GM18907 (cell line): ENCODE measurements at regions not wholly inside any gene's neighbourhood (a gene's known extent, or its start where the extent isn't known, plus 50 kb on each side); places are given as distances from the start of the nearest gene placed in this dataset.

ENCODE experiments used
- ATAC-seq: cut with Tn5 transposase; IDR thresholded peaks from one replicate; pipeline ENCODE4 v1.9.1; 2021; ENCODE audit warnings: mild to moderate bottlenecking, moderate library complexity; ENCODE audit not compliant: unreplicated experiment

DNA sequence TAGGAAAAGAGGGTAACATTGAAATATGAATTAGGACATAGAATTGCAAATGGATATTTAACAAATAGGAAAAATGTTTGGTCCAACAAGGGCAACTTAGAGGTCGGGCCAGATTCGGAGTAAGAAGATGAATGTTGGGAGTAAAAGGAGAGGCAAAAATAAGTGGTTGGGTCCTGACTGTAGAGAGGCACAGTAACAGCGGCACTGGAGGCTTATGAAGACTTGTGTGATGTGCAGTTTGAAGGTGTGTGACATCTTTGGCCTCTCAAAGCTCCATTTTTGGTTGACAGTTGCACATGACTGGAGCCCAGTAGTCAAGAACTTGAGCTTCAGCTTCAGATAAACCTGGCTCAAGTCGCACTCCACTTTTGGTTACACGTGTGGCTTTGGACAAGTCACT lies 109.9 kb upstream of the PAXBP1 start:
- no peak for ATAC-seq

GRCh38 chr21:32884062-32884461 lies 112.5 kb upstream of the PAXBP1 start:
- ATAC-seq, result no peak

- ATAC-seq, result no peak
Measured at GRCh38 chr21:32886339-32886738, 114.8 kb upstream of the PAXBP1 start.

GRCh38 chr21:32887026-32887425 lies 115.5 kb upstream of the PAXBP1 start:
- ATAC-seq, result no peak

DNA sequence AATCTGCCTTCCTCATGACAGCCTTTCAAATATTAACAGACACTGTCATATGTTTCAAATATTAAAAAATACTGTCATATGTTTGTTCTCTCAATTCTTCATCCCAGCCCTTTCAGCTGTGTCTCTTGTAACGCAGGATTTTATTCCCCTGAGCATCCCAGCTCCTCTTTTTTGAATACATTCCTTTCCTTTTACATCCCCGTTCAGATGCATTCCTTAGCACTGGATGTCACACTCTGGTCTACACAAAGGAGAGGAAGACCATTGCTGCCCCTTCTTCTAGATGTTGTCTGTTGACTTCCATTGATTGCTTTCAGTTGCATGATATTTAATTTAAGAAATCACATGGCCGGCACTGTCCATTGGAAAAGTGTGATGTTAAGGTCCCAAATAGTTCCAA lies 117.4 kb upstream of the PAXBP1 start:
- no peak for ATAC-seq

GRCh38 chr21:32889596-32889995 lies 118.0 kb upstream of the PAXBP1 start:
- ATAC-seq, result no peak

- no peak for ATAC-seq
Measured at GRCh38 chr21:32894321-32894720, 122.8 kb upstream of the PAXBP1 start.

DNA sequence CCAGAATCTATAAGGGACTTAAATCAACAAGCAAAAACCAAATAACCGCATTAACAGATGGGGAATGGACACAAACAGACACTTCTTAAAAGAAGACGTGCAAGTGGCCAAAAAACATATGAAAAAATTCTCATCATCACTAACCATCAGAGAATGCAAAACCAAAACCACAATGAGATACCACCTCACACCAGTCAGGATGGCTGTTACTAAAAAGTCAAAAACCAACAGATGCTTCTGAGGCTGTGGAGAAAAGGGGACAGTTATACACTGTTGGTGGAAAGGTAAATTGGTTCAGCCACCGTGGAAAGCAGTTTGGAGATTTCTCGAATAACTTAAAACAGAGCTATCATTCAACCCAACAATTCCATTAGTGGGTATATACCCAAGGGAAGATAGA lies 124.9 kb upstream of the OLIG2 start:
- ATAC-seq, result no peak

DNA sequence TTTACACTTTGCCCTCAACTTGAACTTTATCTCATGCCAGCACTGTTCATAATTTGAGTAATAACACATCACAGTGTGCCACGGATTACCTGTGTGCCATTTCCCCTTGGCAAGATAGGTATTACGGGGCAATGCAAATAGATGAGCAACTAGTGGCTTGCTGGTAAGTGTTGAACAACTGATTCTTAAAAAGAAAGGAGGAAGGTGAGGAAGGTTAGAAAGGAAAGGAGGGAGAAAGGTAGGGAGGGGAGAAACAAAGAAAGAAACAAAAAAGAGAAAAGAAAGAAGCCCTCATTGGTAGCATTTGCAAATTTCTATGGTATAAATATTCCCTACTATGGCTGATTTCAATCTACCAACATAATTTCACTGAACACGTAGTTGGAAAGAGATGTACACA lies 118.2 kb upstream of the OLIG2 start:
- no peak for ATAC-seq

GRCh38 chr21:32908534-32908933 lies 117.2 kb upstream of the OLIG2 start:
- ATAC-seq, result no peak

GRCh38 chr21:32909393-32909792 lies 116.3 kb upstream of the OLIG2 start:
- no peak for ATAC-seq

- no peak for ATAC-seq
Measured at GRCh38 chr21:32914424-32915039, 111.2 kb upstream of the OLIG2 start.

GRCh38 chr21:32915099-32915498 lies 110.6 kb upstream of the OLIG2 start:
- ATAC-seq, result no peak

GRCh38 chr21:32916088-32916487 lies 109.6 kb upstream of the OLIG2 start:
- ATAC-seq, result no peak

- ATAC-seq, result no peak
Measured at GRCh38 chr21:32916522-32917099, 109.1 kb upstream of the OLIG2 start.

DNA sequence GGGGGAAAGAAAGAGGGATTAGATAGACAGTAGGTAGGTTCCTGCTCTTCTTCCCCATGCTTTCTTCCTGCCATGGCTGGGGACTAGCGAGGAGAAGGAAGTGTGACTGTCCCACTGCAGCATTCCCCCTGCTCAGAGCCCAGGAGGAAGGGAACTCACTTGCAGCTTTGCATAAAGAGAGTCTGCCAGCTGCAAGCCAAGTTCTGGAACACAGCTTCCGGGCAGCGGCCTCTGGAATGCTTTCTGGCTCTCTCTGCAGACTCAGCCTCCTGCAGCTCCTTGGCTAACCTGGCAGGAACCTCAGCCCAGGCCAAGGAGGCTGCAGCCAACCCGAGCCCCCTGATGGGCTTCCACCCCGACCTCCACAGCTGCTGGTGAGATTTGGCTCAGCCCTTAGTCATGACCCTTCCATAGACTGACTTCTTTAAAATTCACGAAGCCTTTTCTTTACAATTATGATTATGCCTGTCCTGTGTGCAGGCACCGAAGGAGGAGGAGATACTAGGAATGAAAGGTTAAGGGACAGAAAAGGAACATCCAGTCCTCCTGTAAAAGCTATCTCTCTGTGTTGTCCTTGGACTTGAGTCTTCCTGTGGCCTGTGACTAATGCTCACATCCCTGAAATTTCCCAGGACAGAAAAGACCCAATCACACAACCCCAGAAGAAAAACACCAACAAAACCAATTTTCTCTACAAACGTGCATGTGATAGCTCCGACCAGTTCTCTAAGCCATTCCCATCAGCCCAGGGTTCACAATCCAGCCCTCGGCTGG lies 108.2 kb upstream of the OLIG2 start:
- no peak for ATAC-seq

GRCh38 chr21:32918478-32919120 lies 107.1 kb upstream of the OLIG2 start:
- no peak for ATAC-seq

GRCh38 chr21:32920474-32920873 lies 105.3 kb upstream of the OLIG2 start:
- no peak for ATAC-seq

DNA sequence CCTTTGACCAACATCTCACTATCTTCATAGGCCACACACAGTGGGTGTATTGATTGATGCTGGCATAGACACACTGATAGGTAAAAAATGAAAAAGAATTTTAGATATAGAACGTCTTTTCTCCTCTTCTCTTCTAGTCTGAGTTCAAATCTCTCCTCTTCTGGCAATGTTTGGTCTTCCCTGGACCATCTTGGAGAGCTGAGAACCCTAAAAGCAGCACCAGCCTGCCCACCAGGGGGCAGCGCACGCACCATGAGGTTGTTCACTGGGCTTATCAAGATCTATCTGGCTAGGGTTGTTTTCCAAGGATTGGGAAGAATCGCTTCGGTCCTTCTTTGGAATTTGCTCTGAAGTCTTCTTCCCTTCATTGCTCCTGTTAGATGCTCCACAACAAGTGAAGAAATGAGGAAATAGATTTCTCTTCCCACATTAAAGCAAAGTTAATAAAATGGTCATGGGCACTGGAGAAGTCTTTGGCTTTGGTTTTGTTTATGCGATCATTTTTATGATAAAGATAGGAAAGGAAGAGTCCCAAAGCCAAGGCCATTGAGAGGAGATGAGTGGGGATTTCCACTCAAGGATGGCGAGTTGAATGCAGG lies 104.0 kb upstream of the OLIG2 start:
- ATAC-seq, result no peak

GRCh38 chr21:32925098-32925497 lies 100.6 kb upstream of the OLIG2 start:
- ATAC-seq, result no peak

DNA sequence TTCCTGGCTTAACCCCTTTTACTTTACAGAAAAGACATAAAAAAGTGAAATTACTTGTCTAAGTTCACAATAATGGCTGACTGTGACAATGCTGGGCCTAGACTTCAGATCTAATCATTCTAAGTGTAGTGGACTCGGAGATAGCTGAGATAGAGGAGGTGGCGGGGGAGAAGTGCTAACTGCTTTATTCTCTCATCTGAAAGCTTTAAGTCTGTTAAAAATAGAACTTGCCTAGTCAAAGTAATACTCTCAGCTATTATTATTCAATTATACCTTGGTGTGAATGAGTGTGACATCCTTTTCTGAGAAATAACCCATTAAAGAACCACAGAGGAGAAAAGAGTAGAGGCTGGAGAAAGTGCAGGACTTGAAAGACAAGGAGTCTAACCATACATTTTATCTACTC lies 96.1 kb upstream of the OLIG2 start:
- ATAC-seq, result no peak
